Activated T-cell treated with anti-CD3 and anti-CD28 coated beads, Interleukin-2, amount 50 U/mL, for 48 hours (primary cell): ENCODE measurements at regions not wholly inside any gene's neighbourhood (a gene's known extent, or its start where the extent isn't known, plus 50 kb on each side); places are given as distances from the start of the nearest gene placed in this dataset.
"Not testable (repeated sequence)": the region's sequence is repeated elsewhere in the genome, so short reads cannot be mapped to it uniquely, and the experiment has no call there.

Source experiments
- DNase-seq, 2 experiments: peaks; one replicate each; pipeline ENCODE4 v3.0.0-alpha.2; 2020

DNA sequence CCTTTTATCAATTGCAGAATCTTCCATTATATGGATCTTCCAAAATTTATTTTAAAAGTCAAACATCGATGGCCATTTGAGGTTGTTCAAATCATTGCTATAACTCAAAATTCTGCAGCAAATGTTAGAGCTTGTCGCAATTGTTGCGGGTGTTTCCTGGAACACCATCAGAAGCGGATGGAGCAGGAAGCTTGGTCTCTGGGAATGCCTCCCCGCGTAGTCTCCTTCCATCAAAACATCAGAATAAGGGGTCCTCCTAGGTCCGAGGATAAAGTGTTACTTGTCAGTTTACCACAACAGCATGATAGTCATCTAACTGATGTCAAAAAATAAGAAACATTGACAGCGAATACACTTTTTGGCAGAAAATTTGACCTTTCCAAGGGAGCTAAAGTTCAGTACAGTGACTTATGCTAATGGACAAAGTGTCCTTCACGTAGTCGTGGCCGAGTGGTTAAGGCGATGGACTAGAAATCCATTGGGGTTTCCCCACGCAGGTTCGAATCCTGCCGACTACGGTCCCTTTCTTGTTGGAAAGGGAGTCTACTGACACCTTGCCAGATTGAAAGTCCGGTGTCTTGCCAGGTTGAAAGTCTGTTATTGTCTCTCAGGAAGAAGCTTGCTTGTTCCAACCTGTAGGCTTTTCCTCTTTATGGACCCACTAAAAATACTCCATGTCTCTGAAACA is 59.0 kb upstream of the ZNF184 start:
- DNase-seq = no peak

DNA sequence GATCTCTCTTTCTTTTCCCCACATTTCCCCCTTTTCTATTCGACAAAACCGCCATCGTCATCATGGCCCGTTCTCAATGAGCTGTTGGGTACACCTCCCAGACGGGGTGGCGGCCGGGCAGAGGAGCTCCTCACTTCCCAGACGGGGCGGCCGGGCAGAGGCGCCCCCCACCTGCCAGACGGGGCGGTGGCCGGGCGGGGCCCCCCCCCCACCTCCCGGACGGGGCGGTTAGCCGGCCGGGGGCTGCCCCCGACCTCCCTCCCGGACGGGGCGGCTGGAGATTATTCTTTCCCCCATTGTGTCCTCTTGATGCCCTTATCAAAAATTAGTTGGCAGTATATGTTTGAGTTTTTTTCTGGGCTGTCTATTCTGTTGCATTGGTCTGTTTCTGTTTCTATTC is 56.9 kb upstream of the ZNF184 start:
- DNase-seq = not testable (repeated sequence)

GRCh38 chr6:27528714-27529113 is 55.8 kb upstream of the ZNF184 start:
- no peak for DNase-seq
